Mesodermal cell (in vitro differentiated cells): ENCODE measurements at regions not wholly inside any gene's neighbourhood (a gene's known extent, or its start where the extent isn't known, plus 50 kb on each side); places are given as distances from the start of the nearest gene placed in this dataset.

Source experiments
- H3K27ac ChIP-seq: 2 replicates; pipeline ENCODE4 v1.7.0; 2013; ENCODE audit warnings: mild to moderate bottlenecking, low read depth, low read length, moderate library complexity; ENCODE audit not compliant: severe bottlenecking
- H3K36me3 ChIP-seq: 2 replicates; pipeline ENCODE4 v1.7.1; 2013; ENCODE audit warnings: mild to moderate bottlenecking, low read length, moderate library complexity; ENCODE audit not compliant: control insufficient read depth, insufficient read depth
- H3K4me1 ChIP-seq: one replicate; pipeline ENCODE4 v1.7.1; 2013; ENCODE audit warnings: mild to moderate bottlenecking, low read length; ENCODE audit not compliant: insufficient read depth, control insufficient read depth, poor library complexity, severe bottlenecking
- H3K4me3 ChIP-seq: 2 replicates; pipeline ENCODE4 v1.7.0; 2013; ENCODE audit warnings: low read length, control low read depth, mild to moderate bottlenecking; ENCODE audit not compliant: insufficient read depth, poor library complexity, severe bottlenecking; ENCODE audit errors: extremely low read depth
- H3K9me3 ChIP-seq: 2 replicates; pipeline ENCODE4 v1.7.1; 2013; ENCODE audit warnings: mild to moderate bottlenecking, low read length, moderate library complexity; ENCODE audit not compliant: control insufficient read depth
- WGBS, 2 experiments: methylation state at CpG; one replicate each; pipeline ENCODE4 v1.1.5; 2013; ENCODE audit warnings: missing lambda C conversion rate in 2 of 2; ENCODE audit not compliant: insufficient coverage in 2 of 2; 5-methylcytosine and 5-hydroxymethylcytosine counted together

DNA sequence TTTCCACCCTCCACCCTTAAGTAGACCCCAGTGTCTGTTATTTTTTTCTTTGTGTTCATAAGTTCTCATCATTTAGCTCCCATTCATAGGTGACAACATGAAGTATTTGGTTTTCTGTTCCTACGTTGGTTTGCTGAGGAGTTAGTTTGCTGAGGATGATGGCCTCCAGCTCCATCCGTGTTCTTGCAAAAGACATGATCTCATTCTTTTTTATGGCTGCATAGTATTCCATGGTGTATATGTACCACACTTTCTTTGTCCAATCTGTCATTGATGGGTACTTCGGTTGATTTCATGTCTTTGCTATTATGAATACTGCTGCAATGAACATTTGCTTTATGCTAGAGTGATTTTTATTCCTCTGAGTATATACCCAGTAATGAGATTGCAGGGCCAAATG is 301.2 kb downstream of the ADGRG6 start:
- WGBS, 2 experiments: no CpG with 5 or more reads among the region's 3 CpGs
- peaks cover 10% of the 10 kb centered on the region for H3K4me1 ChIP-seq
- H3K9me3 ChIP-seq: no peaks in the 10 kb centered on the region
- H3K27ac ChIP-seq: no peak overlapping the region
- H3K36me3 ChIP-seq: no peaks in the 10 kb centered on the region
- no peak overlapping the region for H3K4me3 ChIP-seq

DNA sequence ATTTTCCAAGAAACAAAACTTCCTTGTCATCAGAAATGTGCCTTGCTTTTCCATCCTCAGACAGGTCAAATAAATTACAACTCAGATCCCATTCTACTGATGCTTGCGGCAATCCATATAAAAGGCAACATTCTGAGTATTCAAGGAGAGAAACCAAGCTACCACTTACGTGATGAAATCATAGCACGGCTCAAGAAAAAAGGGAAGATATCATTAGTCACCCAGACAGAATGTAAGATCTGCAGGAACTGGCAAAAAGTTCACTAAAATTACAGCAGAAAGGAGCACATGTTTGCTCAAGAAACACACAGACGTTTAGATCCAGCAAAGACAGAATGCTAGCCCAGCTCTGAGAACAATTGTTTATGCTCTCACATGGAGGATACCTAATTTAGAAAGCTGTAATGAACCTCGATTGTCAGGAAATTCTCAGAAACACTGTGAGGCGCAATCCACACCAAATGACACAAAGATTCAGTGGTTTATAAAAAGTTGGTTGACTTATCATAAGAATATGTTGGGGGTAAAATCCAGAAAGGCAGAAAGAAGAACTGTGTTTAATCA is 304.2 kb downstream of the ADGRG6 start:
- Histone ChIP-seq H3K9me3 (no peaks in the 10 kb centered on the region), H3K27ac (no peak overlapping the region), H3K4me1 (peaks cover 10% of the 10 kb centered on the region), H3K4me3 (no peak overlapping the region), H3K36me3 (no peaks in the 10 kb centered on the region)
- 72 to 90% methylated on average over 4 to 5 of the region's 6 CpGs for WGBS, 2 experiments

DNA sequence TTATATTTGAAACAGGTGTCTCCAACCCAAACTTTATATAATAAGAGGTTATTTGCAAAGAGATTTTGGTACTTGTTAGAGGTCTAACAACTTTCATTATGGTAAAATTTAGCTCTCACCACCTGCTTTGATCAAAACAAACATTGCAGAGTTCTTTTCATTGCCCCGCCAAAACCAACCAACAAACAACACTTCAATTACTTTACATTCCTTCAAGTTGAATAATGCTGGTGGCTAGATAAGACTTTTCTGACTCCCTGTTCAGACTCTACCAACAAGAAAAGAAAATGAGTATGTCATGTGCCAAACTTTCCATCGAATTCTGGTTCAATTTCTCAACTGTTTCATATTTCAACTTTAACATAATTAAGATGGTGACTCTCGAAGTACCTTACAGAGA is 311.1 kb downstream of the ADGRG6 start:
- H3K36me3 ChIP-seq: no peaks in the 10 kb centered on the region
- no peak overlapping the region for H3K4me3 ChIP-seq
- peaks cover 2% of the 10 kb centered on the region for H3K9me3 ChIP-seq
- WGBS, 2 experiments: no CpG with 5 or more reads among the region's 3 CpGs
- no peaks in the 10 kb centered on the region for H3K4me1 ChIP-seq
- H3K27ac ChIP-seq: no peak overlapping the region

DNA sequence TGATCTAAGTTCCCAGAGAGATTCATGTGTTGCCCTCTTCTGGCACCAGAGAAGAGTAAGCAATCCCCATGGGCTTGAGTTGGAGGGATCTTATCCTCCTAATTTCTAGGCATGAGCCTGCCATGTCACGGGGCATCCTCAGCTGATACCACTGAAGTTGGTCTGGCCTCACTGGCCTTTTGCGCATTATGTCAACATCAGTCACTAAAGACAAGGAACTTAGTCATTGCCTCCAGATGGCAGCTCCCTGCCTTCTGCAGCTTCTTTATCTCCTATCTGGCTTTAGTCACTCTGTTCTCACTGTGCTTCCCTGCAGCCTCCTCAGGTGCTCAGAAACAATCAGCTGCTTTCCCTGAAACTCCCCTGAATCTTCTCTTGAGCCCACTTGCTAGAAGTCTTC is 312.2 kb downstream of the ADGRG6 start:
- Histone ChIP-seq H3K9me3 (peaks cover 2% of the 10 kb centered on the region), H3K27ac (no peak overlapping the region), H3K4me1 (no peaks in the 10 kb centered on the region), H3K4me3 (no peak overlapping the region), H3K36me3 (no peaks in the 10 kb centered on the region)
- 89 to 100% methylated on average over 2 of the region's 2 CpGs for WGBS, 2 experiments

DNA sequence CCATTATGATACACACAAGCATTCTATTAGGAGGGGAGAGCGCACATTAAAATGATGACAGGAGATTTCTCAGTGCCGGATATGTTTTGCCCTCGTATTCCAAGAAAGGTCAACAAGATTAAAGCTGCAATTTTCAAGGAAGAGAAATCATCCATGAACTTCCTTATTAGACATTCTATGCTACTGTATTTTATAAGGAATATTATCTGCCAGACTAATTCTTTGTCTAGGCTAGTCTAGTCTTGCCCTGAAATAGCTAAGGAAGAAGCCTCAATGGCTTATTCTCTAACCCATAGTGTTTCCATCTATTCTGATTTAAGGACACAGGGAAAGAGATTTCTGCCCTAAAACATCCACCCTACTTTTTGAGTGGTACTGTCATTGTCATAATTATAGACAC is 315.4 kb downstream of the ADGRG6 start:
- no peaks in the 10 kb centered on the region for H3K36me3 ChIP-seq
- H3K9me3 ChIP-seq: no peaks in the 10 kb centered on the region
- H3K4me3 ChIP-seq: no peak overlapping the region
- 96% methylated on average over 3 of the region's 3 CpGs; no CpG with 5 or more reads in 1 of the 2 experiments for WGBS, 2 experiments
- no peak overlapping the region for H3K27ac ChIP-seq
- H3K4me1 ChIP-seq: no peaks in the 10 kb centered on the region

DNA sequence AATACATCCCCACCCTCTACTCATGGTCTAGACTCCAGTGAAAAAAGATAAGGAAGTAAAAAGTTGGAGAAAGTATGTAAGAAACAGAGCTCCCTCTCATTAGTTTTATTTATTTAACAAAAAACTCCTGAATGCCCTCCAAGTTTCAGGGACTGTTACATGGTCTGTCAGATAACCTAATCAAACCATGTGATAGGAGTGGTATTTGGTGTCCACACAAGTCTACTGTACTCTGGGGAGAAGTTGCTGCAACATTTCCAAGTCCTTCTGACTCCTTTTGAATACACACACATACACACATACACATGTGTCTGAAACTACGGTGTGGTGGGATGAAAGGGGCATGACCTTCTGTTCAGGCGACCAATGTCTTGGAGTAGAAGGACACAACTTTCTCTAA is 320.0 kb downstream of the ADGRG6 start:
- WGBS, 2 experiments: 100% methylated on average over 1 of the region's 2 CpGs
- H3K4me3 ChIP-seq: no peak overlapping the region
- H3K27ac ChIP-seq: no peak overlapping the region

DNA sequence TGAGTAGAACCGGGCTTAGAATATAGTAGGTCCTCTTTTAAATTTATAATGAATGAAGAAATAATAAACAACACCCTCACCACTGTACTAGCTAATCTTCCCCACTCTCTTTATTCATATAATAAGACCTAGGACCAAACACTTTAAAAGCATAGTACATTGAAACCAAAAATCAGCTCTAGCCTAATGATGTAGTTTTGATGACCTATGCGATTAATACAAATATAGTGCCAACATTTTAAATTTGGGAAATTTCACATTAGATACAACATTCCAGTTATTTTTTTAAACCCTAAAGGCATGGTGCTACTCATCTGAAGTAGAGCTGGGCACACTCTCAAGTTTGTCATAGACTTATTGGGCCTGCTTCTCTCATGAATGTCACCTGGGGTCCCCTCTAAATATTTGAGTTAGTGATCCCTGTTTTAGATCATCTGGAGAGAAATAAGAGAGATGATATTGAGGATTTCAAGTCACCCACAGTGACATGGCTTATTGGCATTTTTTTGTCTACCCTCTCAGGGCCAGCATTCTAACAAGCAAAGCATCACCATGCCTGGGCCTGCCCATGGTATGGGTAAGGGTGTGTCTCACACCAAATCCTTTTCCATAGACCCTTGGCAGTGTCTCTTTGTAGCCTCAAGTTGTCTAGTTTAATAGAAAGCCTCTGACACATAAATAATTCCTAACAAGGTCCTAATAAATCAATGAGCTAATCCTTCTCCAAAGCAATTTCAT is 319.8 kb downstream of the HIVEP2 start:
- Histone ChIP-seq H3K4me1 (no peaks in the 10 kb centered on the region), H3K9me3 (no peaks in the 10 kb centered on the region), H3K27ac (no peak overlapping the region), H3K4me3 (no peak overlapping the region), H3K36me3 (no peaks in the 10 kb centered on the region)
- no CpG with 5 or more reads among the region's 2 CpGs for WGBS, 2 experiments

More for the DNA sequence above, 320.0 kb downstream of the ADGRG6 start:
- no peaks in the 10 kb centered on the region for H3K9me3 ChIP-seq
- H3K4me1 ChIP-seq: no peaks in the 10 kb centered on the region
- no peaks in the 10 kb centered on the region for H3K36me3 ChIP-seq

DNA sequence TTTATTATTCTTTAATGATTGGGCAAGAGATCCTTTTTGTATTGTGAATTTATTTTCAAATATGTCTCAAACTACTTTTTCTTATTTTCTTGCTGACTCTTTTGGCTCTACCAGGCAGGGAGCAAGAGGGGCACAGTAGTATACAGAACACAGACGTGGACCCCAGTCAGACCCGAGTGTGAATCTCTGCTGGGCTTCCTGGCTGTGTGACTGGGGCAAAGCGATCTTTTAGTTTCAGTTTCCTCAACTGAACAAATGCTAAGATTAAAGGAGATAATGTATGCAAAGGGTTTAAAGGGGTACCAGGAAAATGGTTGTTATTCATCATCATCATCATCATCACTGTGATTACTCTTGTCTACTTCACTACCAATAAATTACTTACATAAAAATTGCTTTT is 317.5 kb downstream of the HIVEP2 start:
- no peaks in the 10 kb centered on the region for H3K9me3 ChIP-seq
- H3K36me3 ChIP-seq: no peaks in the 10 kb centered on the region
- no peaks in the 10 kb centered on the region for H3K4me1 ChIP-seq
- H3K4me3 ChIP-seq: no peak overlapping the region
- no peak overlapping the region for H3K27ac ChIP-seq
- 86 to 92% methylated on average over 2 of the region's 3 CpGs for WGBS, 2 experiments

DNA sequence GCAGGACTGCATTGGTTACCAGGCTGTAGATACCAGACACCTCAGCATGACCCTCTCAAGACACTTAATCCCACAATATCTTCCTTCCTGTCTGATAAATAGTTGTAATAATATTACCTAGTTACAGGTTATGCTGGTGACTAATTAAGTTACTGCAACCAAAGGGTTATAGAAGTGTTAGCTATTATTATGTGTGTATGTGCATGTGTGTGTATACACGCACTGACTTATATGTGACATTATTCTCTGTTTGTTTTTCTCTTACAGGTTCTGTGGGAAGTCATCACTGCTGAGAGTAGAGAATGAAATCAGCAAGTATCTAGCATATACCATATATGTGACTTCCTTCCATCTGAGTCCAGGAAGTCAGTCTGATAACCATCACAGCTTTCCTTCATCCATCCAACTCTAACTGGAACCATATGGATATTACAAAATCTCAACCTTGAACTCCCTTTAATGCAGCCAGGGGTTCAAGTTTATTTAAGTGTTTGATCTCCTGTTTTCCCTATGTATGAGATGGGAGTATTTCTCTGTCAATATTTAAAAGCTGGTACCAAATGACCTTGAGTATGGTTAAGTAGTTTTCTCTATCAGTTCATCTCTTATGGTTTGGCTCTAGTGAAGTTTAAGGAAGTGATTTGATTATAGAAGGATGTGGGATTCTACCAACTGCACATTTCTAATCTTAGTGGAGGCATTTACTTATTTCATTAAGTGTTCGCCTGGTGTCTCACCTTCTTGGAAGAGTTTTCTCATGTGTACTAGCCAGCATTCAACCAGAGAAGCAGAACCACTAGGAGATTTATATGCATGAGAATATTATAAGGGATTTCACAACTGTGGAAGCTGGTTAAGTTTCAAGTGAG is 313.2 kb downstream of the HIVEP2 start:
- H3K27ac ChIP-seq: no peak overlapping the region
- WGBS, 2 experiments: no CpG with 5 or more reads among the region's 2 CpGs
- H3K4me3 ChIP-seq: no peak overlapping the region
- H3K9me3 ChIP-seq: no peaks in the 10 kb centered on the region
- H3K36me3 ChIP-seq: no peaks in the 10 kb centered on the region
- H3K4me1 ChIP-seq: no peaks in the 10 kb centered on the region

DNA sequence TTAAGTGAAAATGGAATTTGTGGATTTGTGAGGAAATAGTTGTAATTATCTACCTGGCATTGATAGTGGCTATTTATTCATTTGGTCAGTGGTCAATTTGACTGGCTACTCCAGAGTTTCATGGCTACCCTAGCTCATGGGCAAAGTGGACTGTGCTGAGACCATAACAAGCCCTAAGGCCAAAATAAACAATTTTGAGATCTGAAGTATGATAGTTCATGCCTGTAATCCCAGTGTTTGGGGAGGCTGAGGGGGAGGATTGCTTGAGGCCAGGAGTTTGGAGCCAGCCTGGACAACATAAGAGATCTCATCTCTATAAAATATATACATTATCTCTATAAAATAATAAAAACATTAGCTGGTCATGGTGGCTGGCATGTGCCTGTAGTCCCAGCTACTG is 311.7 kb downstream of the HIVEP2 start:
- no peaks in the 10 kb centered on the region for H3K4me1 ChIP-seq
- H3K27ac ChIP-seq: no peak overlapping the region
- no peaks in the 10 kb centered on the region for H3K9me3 ChIP-seq
- no peak overlapping the region for H3K4me3 ChIP-seq
- H3K36me3 ChIP-seq: no peaks in the 10 kb centered on the region

DNA sequence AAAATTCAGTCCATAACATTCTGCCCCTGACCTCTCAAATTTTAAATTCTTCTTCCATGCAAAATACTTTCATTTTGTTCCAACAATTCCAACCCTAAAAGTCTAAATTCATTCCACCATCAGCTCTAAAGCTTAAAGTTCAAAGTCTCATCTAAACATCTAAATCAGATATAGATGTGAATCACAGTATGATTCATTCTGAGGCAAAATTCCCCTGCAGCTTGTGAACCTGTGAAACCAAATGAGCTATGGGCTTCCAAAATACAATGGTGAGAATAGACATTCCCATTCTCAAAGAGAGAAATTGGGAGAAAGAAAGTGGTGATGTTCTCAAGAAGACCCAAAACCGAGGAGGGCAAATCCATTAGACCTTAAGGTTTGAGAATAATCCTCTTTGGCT is 309.8 kb downstream of the HIVEP2 start:
- H3K27ac ChIP-seq: no peak overlapping the region
- H3K9me3 ChIP-seq: no peaks in the 10 kb centered on the region
- H3K4me3 ChIP-seq: no peak overlapping the region
- no peaks in the 10 kb centered on the region for H3K36me3 ChIP-seq
- H3K4me1 ChIP-seq: no peaks in the 10 kb centered on the region
- 100% methylated on average over 1 of the region's 1 CpG for WGBS, 2 experiments
